Mesothelial cell of epicardium (in vitro differentiated cells): ENCODE measurements at regions not wholly inside any gene's neighbourhood (a gene's known extent, or its start where the extent isn't known, plus 50 kb on each side); places are given as distances from the start of the nearest gene placed in this dataset.

Experiments used
- DNase-seq, 2 experiments: peaks; one replicate each; pipeline ENCODE4 v3.0.0; 2021; ENCODE audit warnings: low spot score in 2 of 2; ENCODE audit not compliant: unreplicated experiment in 2 of 2
- H3K27ac Mint-ChIP-seq: 2 replicates; pipeline ENCODE4 v1.8.0; 2021; ENCODE audit warnings: mixed read lengths
- H3K27me3 Mint-ChIP-seq: 2 replicates; pipeline ENCODE4 v1.8.0; 2021; ENCODE audit warnings: low read depth, mixed read lengths
- H3K36me3 Mint-ChIP-seq: 2 replicates; pipeline ENCODE4 v1.8.0; 2021; ENCODE audit warnings: mixed read lengths
- H3K4me1 Mint-ChIP-seq: 2 replicates; pipeline ENCODE4 v1.8.0; 2021; ENCODE audit warnings: mixed read lengths
- H3K4me3 Mint-ChIP-seq: 2 replicates; pipeline ENCODE4 v1.8.0; 2021; ENCODE audit warnings: mild to moderate bottlenecking, moderate library complexity, mixed read lengths
- H3K9me3 Mint-ChIP-seq: 2 replicates; pipeline ENCODE4 v1.8.0; 2021; ENCODE audit warnings: mixed read lengths
- CTCF ChIP-seq: fragments of 200-600 bp; sonication (generic); IDR thresholded peaks from one replicate; pipeline ENCODE4 v1.5.0; 2021; ENCODE audit warnings: antibody characterized with exemption; ENCODE audit not compliant: unreplicated experiment

GRCh38 chr22:35138521-35138920, 72.6 kb downstream of the ISX start:
- DNase-seq: no peak
- no peak for TF ChIP-seq CTCF
- H3K4me3 Mint-ChIP-seq: no peak overlapping the region
- H3K36me3 Mint-ChIP-seq: no peaks in the 10 kb centered on the region
- peaks cover 6% of the 10 kb centered on the region for H3K9me3 Mint-ChIP-seq
- peaks cover 13% of the 10 kb centered on the region for H3K4me1 Mint-ChIP-seq
- H3K27ac Mint-ChIP-seq: no peak overlapping the region
- H3K27me3 Mint-ChIP-seq: peaks cover 5% of the 10 kb centered on the region

- no peaks in the 10 kb centered on the region for H3K36me3 Mint-ChIP-seq
- TF ChIP-seq CTCF: peak; percentile 30
- H3K27ac Mint-ChIP-seq: no peak overlapping the region
- peaks cover 6% of the 10 kb centered on the region for H3K9me3 Mint-ChIP-seq
- peak in 1 of 2 experiments; percentile 42 for DNase-seq
- H3K4me3 Mint-ChIP-seq: no peak overlapping the region
- no peaks in the 10 kb centered on the region for H3K4me1 Mint-ChIP-seq
- H3K27me3 Mint-ChIP-seq: peaks cover 12% of the 10 kb centered on the region
Measured at GRCh38 chr22:35140879-35141745, 75.2 kb downstream of the ISX start.

- H3K27ac Mint-ChIP-seq: no peak overlapping the region
- H3K36me3 Mint-ChIP-seq: no peaks in the 10 kb centered on the region
- H3K27me3 Mint-ChIP-seq: peaks cover 47% of the 10 kb centered on the region
- TF ChIP-seq CTCF: no peak
- DNase-seq: no peak
- H3K9me3 Mint-ChIP-seq: no peaks in the 10 kb centered on the region
- no peak overlapping the region for H3K4me3 Mint-ChIP-seq
- peaks cover 12% of the 10 kb centered on the region for H3K4me1 Mint-ChIP-seq
Measured at GRCh38 chr22:35148381-35148780, 82.4 kb downstream of the ISX start.

GRCh38 chr22:35148866-35149548, 83.0 kb downstream of the ISX start:
- no peak for TF ChIP-seq CTCF
- peaks cover 12% of the 10 kb centered on the region for H3K4me1 Mint-ChIP-seq
- no peak overlapping the region for H3K4me3 Mint-ChIP-seq
- no peaks in the 10 kb centered on the region for H3K9me3 Mint-ChIP-seq
- peaks cover 47% of the 10 kb centered on the region for H3K27me3 Mint-ChIP-seq
- no peak for DNase-seq
- H3K36me3 Mint-ChIP-seq: no peaks in the 10 kb centered on the region
- no peak overlapping the region for H3K27ac Mint-ChIP-seq

GRCh38 chr22:35150183-35151107, 84.5 kb downstream of the ISX start:
- H3K36me3 Mint-ChIP-seq: no peaks in the 10 kb centered on the region
- no peak overlapping the region for H3K27ac Mint-ChIP-seq

More at GRCh38 chr22:35150183-35151107, 84.5 kb downstream of the ISX start:
- DNase-seq: peak; percentile 70 to 92
- H3K4me1 Mint-ChIP-seq: peaks cover 12% of the 10 kb centered on the region
- no peak overlapping the region for H3K4me3 Mint-ChIP-seq
- H3K27me3 Mint-ChIP-seq: peaks cover 60% of the 10 kb centered on the region
- TF ChIP-seq CTCF: peak; percentile 91
- no peaks in the 10 kb centered on the region for H3K9me3 Mint-ChIP-seq
